ENCODE measurements at regions not wholly inside any gene's neighbourhood (a gene's known extent, or its start where the extent isn't known, plus 50 kb on each side); places are given as distances from the start of the nearest gene placed in this dataset.

- no peak for TF ChIP-seq EZH2phosphoT487 (IDR thresholded peaks at IDR 0.05; ENCODE audit: borderline replicate concordance)
- no peak for TF ChIP-seq CTCF (conservative IDR thresholded peaks at IDR 0.05; ENCODE audit: low read length)
These were observed 287.6 kb upstream of the MSX2 start for GRCh38 chr5:174436750-174437149.

All from Loucy (cell line).